ENCODE measurements at regions not wholly inside any gene's neighbourhood (a gene's known extent, or its start where the extent isn't known, plus 50 kb on each side); places are given as distances from the start of the nearest gene placed in this dataset.

GRCh38 chr2:101596333-101596732 lies 101.2 kb upstream of the MAP4K4 start:
- H3K4me3 ChIP-seq: no peak overlapping the region
- H2AFZ ChIP-seq: no peak overlapping the region
- H3K4me2 ChIP-seq: no peak overlapping the region
- no peaks in the 10 kb centered on the region for H3K79me2 ChIP-seq
- no peaks in the 10 kb centered on the region for H3K27me3 ChIP-seq
- no peak overlapping the region for H3K27ac ChIP-seq
- H3K36me3 ChIP-seq (replicated peaks; ENCODE audit: insufficient read depth, low read depth): no peaks in the 10 kb centered on the region
- WGBS (ENCODE audit: low lambda C conversion rate, missing lambda C conversion rate): 78% methylated on average over 4 of the region's 4 CpGs
- no peak for DNase-seq (ENCODE audit: low spot score)
- TF ChIP-seq EZH2 (IDR thresholded peaks at IDR 0.05; ENCODE audit: borderline replicate concordance): no peak
- TF ChIP-seq CTCF (IDR thresholded peaks at IDR 0.05; ENCODE audit: poor library complexity): no peak
- no peak for TF ChIP-seq EZH2phosphoT487 (IDR thresholded peaks at IDR 0.05; ENCODE audit: low read depth, severe bottlenecking, unreplicated experiment)
- no peaks in the 10 kb centered on the region for H3K9me3 ChIP-seq (ENCODE audit: low read depth)
- no peaks in the 10 kb centered on the region for H4K20me1 ChIP-seq (ENCODE audit: insufficient read depth, poor library complexity, severe bottlenecking)
- peaks cover 13% of the 10 kb centered on the region for H3K4me1 ChIP-seq (ENCODE audit: insufficient read depth)
- no peaks in the 10 kb centered on the region for H3K9me2 ChIP-seq (replicated peaks; ENCODE audit: insufficient read depth)

- H3K4me2 ChIP-seq: no peak overlapping the region
- TF ChIP-seq EZH2phosphoT487 (IDR thresholded peaks at IDR 0.05; ENCODE audit: low read depth, severe bottlenecking, unreplicated experiment) (no peak), EZH2 (IDR thresholded peaks at IDR 0.05; ENCODE audit: borderline replicate concordance) (no peak), CTCF (IDR thresholded peaks at IDR 0.05; ENCODE audit: poor library complexity) (no peak)
- WGBS (ENCODE audit: low lambda C conversion rate, missing lambda C conversion rate): 88% methylated on average over 3 of the region's 3 CpGs
- H3K9me3 ChIP-seq (ENCODE audit: low read depth): no peaks in the 10 kb centered on the region
- DNase-seq (ENCODE audit: low spot score): no peak
- H3K9me2 ChIP-seq (replicated peaks; ENCODE audit: insufficient read depth): no peaks in the 10 kb centered on the region
- no peak overlapping the region for H3K27ac ChIP-seq
- H4K20me1 ChIP-seq (ENCODE audit: insufficient read depth, poor library complexity, severe bottlenecking): no peaks in the 10 kb centered on the region
- H3K4me3 ChIP-seq: no peak overlapping the region
- no peaks in the 10 kb centered on the region for H3K27me3 ChIP-seq
- no peaks in the 10 kb centered on the region for H3K36me3 ChIP-seq (replicated peaks; ENCODE audit: insufficient read depth, low read depth)
- H3K4me1 ChIP-seq (ENCODE audit: insufficient read depth): no peaks in the 10 kb centered on the region
- no peak overlapping the region for H2AFZ ChIP-seq
- H3K79me2 ChIP-seq: no peaks in the 10 kb centered on the region
These were observed 110.3 kb upstream of the MAP4K4 start for GRCh38 chr2:101587251-101587650.

GRCh38 chr2:101583861-101584260 lies 108.9 kb upstream of the RFX8 start:
- no peaks in the 10 kb centered on the region for H3K9me2 ChIP-seq (replicated peaks; ENCODE audit: insufficient read depth)

More at GRCh38 chr2:101583861-101584260, 108.9 kb upstream of the RFX8 start:
- Histone ChIP-seq H3K36me3 (replicated peaks; ENCODE audit: insufficient read depth, low read depth) (no peaks in the 10 kb centered on the region), H3K4me3 (no peak overlapping the region), H3K79me2 (no peaks in the 10 kb centered on the region), H3K4me2 (no peak overlapping the region), H2AFZ (no peak overlapping the region), H3K27me3 (no peaks in the 10 kb centered on the region), H3K4me1 (ENCODE audit: insufficient read depth) (no peaks in the 10 kb centered on the region), H3K27ac (no peak overlapping the region), H4K20me1 (ENCODE audit: insufficient read depth, poor library complexity, severe bottlenecking) (no peaks in the 10 kb centered on the region), H3K9me3 (ENCODE audit: low read depth) (no peaks in the 10 kb centered on the region)
- TF ChIP-seq CTCF (IDR thresholded peaks at IDR 0.05; ENCODE audit: poor library complexity): no peak
- no peak for TF ChIP-seq EZH2phosphoT487 (IDR thresholded peaks at IDR 0.05; ENCODE audit: low read depth, severe bottlenecking, unreplicated experiment)
- TF ChIP-seq EZH2 (IDR thresholded peaks at IDR 0.05; ENCODE audit: borderline replicate concordance): no peak
- no peak for DNase-seq (ENCODE audit: low spot score)
